BJ (cell line): ENCODE measurements at regions not wholly inside any gene's neighbourhood (a gene's known extent, or its start where the extent isn't known, plus 50 kb on each side); places are given as distances from the start of the nearest gene placed in this dataset.

ENCODE experiments used
- CTCF ChIA-PET: fragments of 350-600 bp; formaldehyde crosslinking; extraction: SDS; loops from one replicate; lab custom pipeline; 2021; ENCODE audit warnings: antibody characterized with exemption, inconsistent platforms; lab: Yijun Ruan, JAX
- POLR2A ChIA-PET: fragments of 300-600 bp; sonication (Branson Sonifier 250); formaldehyde crosslinking; extraction: SDS; loops from one replicate; lab custom pipeline; 2021; ENCODE audit warnings: antibody characterized with exemption; lab: Charles Lee
- DNase-seq: peaks from one replicate; pipeline ENCODE4 v3.0.0-alpha.2; 2011; ENCODE audit warnings: low read depth
- H3K27me3 ChIP-seq: 2 replicates; pipeline ENCODE4 v1.6.0; 2011; ENCODE audit warnings: low read length; ENCODE audit not compliant: control insufficient read depth, insufficient read depth
- H3K36me3 ChIP-seq: 2 replicates; pipeline ENCODE4 v1.5.1; 2011; ENCODE audit warnings: low read length; ENCODE audit not compliant: control insufficient read depth, insufficient read depth
- H3K4me3 ChIP-seq: 2 replicates; pipeline ENCODE4 v1.5.1; 2011; ENCODE audit warnings: low read depth, mild to moderate bottlenecking, control low read depth, low read length
- TF ChIP-seq, protein P1 (sequence below): IDR thresholded peaks from 2 replicates; pipeline ENCODE4 v1.5.1; 2011; ENCODE audit warnings: low read depth, mild to moderate bottlenecking, control low read depth, inconsistent platforms, low read length, moderate library complexity; ENCODE audit not compliant: insufficient read depth

DNA sequence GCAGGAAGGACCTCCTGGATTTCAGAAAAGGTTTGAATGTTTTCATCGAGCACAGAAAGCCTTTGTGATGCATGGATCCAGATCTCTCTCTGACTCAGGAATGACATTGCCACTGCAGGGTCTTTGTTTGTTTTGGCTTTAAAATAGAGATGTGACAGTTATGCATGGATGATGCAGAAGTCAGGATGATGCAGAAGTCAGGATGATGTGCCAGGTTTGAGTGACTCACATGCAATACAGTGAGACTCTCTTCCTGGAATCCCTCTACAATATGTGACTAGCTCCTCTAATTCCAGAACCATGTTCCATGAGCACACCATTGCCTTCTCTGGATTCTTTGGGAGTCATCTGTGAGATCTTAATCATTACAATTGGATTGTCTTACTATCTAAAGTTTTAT is 177.9 kb upstream of the RAB6C start:
- Histone ChIP-seq H3K4me3 (no peak overlapping the region), H3K36me3 (no peaks in the 10 kb centered on the region), H3K27me3 (no peaks in the 10 kb centered on the region)
- DNase-seq, result no peak
- CTCF ChIA-PET, result no interaction called here
- TF ChIP-seq, protein P1, sequence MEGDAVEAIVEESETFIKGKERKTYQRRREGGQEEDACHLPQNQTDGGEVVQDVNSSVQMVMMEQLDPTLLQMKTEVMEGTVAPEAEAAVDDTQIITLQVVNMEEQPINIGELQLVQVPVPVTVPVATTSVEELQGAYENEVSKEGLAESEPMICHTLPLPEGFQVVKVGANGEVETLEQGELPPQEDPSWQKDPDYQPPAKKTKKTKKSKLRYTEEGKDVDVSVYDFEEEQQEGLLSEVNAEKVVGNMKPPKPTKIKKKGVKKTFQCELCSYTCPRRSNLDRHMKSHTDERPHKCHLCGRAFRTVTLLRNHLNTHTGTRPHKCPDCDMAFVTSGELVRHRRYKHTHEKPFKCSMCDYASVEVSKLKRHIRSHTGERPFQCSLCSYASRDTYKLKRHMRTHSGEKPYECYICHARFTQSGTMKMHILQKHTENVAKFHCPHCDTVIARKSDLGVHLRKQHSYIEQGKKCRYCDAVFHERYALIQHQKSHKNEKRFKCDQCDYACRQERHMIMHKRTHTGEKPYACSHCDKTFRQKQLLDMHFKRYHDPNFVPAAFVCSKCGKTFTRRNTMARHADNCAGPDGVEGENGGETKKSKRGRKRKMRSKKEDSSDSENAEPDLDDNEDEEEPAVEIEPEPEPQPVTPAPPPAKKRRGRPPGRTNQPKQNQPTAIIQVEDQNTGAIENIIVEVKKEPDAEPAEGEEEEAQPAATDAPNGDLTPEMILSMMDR, result no peak
- POLR2A ChIA-PET, result no interaction called here

- TF ChIP-seq, protein P1, result no peak
- Histone ChIP-seq H3K27me3 (no peaks in the 10 kb centered on the region), H3K36me3 (no peaks in the 10 kb centered on the region), H3K4me3 (no peak overlapping the region)
- no peak for DNase-seq
- CTCF ChIA-PET, result no interaction called here
- POLR2A ChIA-PET, result no interaction called here
Observed at GRCh38 chr2:129802290-129802689, 177.2 kb upstream of the RAB6C start.

- TF ChIP-seq, protein P1, result no peak
- H3K27me3 ChIP-seq, result no peaks in the 10 kb centered on the region
- no peak overlapping the region for H3K4me3 ChIP-seq
- POLR2A ChIA-PET, result no interaction called here
- CTCF ChIA-PET, result no interaction called here
- DNase-seq, result no peak
- no peaks in the 10 kb centered on the region for H3K36me3 ChIP-seq
Observed at GRCh38 chr2:129803032-129803431, 176.4 kb upstream of the RAB6C start.

DNA sequence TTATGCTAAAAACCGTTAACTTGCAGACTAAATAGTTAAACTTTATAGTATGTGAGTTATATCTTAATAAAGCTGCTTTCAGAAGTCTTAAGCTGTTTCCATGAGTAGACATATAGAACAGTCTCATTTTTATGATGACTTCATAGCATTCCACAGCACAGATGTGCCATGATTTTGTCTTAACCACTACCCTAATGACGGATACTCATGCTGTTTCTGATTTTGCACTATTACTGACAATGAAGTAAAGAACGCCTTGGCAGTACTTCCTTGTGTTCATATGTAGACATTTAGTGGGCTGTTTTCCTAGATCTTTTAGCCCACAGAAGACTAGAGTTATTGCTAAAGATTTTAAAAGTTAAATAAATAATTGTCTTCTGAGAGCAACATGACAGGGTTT is 175.6 kb upstream of the RAB6C start:
- CTCF ChIA-PET, result no interaction called here
- no peak for DNase-seq
- H3K27me3 ChIP-seq, result no peaks in the 10 kb centered on the region
- POLR2A ChIA-PET, result no interaction called here
- no peaks in the 10 kb centered on the region for H3K36me3 ChIP-seq
- TF ChIP-seq, protein P1, result no peak
- no peak overlapping the region for H3K4me3 ChIP-seq

DNA sequence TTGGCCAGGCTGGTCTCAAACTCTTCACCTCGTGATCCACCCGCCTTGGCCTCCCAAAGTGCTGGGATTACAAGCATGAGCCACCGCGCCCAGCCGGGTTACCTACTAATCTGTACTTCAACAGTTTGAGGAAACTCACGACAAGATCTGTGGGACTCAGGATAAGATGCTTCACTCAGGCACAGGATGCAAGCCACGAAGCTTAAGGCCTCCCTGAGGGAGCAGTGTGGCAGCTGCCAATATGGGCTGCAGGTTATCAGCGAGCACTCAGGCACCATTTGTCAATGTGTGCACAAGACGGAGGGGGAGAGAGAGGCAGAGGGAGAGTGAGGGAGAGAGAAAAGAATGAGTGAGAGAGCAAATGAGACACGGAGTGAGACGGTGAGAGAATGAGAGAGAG is 173.6 kb upstream of the RAB6C start:
- ChIA-PET CTCF (no interaction called here), POLR2A (no interaction called here)
- Histone ChIP-seq H3K36me3 (no peaks in the 10 kb centered on the region), H3K4me3 (no peak overlapping the region), H3K27me3 (no peaks in the 10 kb centered on the region)
- DNase-seq, result no peak
- TF ChIP-seq, protein P1, result no peak
